Neural progenitor cell (in vitro differentiated cells): ENCODE measurements at regions not wholly inside any gene's neighbourhood (a gene's known extent, or its start where the extent isn't known, plus 50 kb on each side); places are given as distances from the start of the nearest gene placed in this dataset.

ENCODE experiments used
- DNase-seq: peaks from one replicate; pipeline ENCODE4 v3.0.0-alpha.2; 2016; ENCODE audit warnings: low spot score
- H2AFZ ChIP-seq: fragments of 200-600 bp; sonication (generic); replicated peaks from 2 replicates; pipeline ENCODE4 v1.6.1; 2016; ENCODE audit warnings: antibody characterized with exemption
- H3F3A ChIP-seq: fragments of 200-600 bp; sonication (generic); 2 replicates; pipeline ENCODE4 v1.6.1; 2016; ENCODE audit warnings: antibody characterized with exemption, low read depth
- H3K27ac ChIP-seq: fragments of 200-600 bp; sonication (generic); 2 replicates; pipeline ENCODE4 v1.5.1; 2016; ENCODE audit warnings: mild to moderate bottlenecking
- H3K27me3 ChIP-seq: fragments of 200-600 bp; sonication (generic); 2 replicates; pipeline ENCODE4 v1.6.1; 2016; ENCODE audit warnings: mild to moderate bottlenecking, moderate library complexity
- H3K36me3 ChIP-seq: fragments of 200-600 bp; sonication (generic); 2 replicates; pipeline ENCODE4 v1.5.1; 2016
- H3K4me1 ChIP-seq: fragments of 200-600 bp; sonication (generic); 2 replicates; pipeline ENCODE4 v1.6.1; 2016; ENCODE audit warnings: mixed run types
- H3K4me2 ChIP-seq: fragments of 200-600 bp; sonication (generic); 2 replicates; pipeline ENCODE4 v1.6.1; 2016
- H3K4me3 ChIP-seq: fragments of 200-600 bp; sonication (generic); 2 replicates; pipeline ENCODE4 v1.5.1; 2016
- H3K79me2 ChIP-seq: fragments of 200-600 bp; sonication (generic); 2 replicates; pipeline ENCODE4 v1.6.1; 2016; ENCODE audit warnings: low read depth
- H3K9ac ChIP-seq: fragments of 200-600 bp; sonication (generic); 2 replicates; pipeline ENCODE4 v1.6.1; 2016
- H3K9me3 ChIP-seq: fragments of 200-600 bp; sonication (generic); 2 replicates; pipeline ENCODE4 v1.5.1; 2016; ENCODE audit warnings: low read depth
- H4K20me1 ChIP-seq: fragments of 200-600 bp; sonication (generic); 2 replicates; pipeline ENCODE4 v1.6.1; 2016; ENCODE audit warnings: low read depth
- H3K27ac Mint-ChIP-seq: 3 replicates; pipeline ENCODE4 v1.8.0; 2021; ENCODE audit warnings: mixed read lengths
- H3K27me3 Mint-ChIP-seq: 2 replicates; pipeline ENCODE4 v1.8.0; 2022; ENCODE audit warnings: low read depth, mild to moderate bottlenecking, inconsistent platforms, moderate library complexity, mixed read lengths; ENCODE audit not compliant: insufficient read depth
- H3K36me3 Mint-ChIP-seq: 3 replicates; pipeline ENCODE4 v1.8.0; 2021; ENCODE audit warnings: mixed read lengths
- H3K4me1 Mint-ChIP-seq: 3 replicates; pipeline ENCODE4 v1.8.0; 2021; ENCODE audit warnings: mixed read lengths
- H3K4me3 Mint-ChIP-seq: 3 replicates; pipeline ENCODE4 v1.8.0; 2021; ENCODE audit warnings: mild to moderate bottlenecking, moderate library complexity, mixed read lengths
- H3K9me3 Mint-ChIP-seq: 3 replicates; pipeline ENCODE4 v1.8.0; 2020; ENCODE audit warnings: mixed read lengths
- CTCF ChIP-seq: fragments of 200-600 bp; sonication (generic); IDR thresholded peaks from 2 replicates; pipeline ENCODE4 v1.5.1; 2017; ENCODE audit warnings: antibody characterized with exemption, mild to moderate bottlenecking
- EZH2 ChIP-seq: fragments of 200-600 bp; sonication (generic); IDR thresholded peaks from 2 replicates; pipeline ENCODE4 v1.6.1; 2017; ENCODE audit warnings: antibody characterized with exemption, mild to moderate bottlenecking, moderate library complexity
- EZH2phosphoT487 ChIP-seq: fragments of 200-600 bp; sonication (generic); IDR thresholded peaks from 2 replicates; pipeline ENCODE4 v1.6.1; 2017; ENCODE audit warnings: antibody characterized with exemption

GRCh38 chr16:80367037-80367658 lies 173.6 kb upstream of the DYNLRB2 start:
- Mint-ChIP-seq H3K4me3 (no peak overlapping the region), H3K4me1 (peaks cover 31% of the 10 kb centered on the region), H3K27ac (peak overlapping the region; percentile 39), H3K27me3 (no peaks in the 10 kb centered on the region), H3K36me3 (no peaks in the 10 kb centered on the region), H3K9me3 (no peaks in the 10 kb centered on the region)
- Histone ChIP-seq H3K27me3 (no peaks in the 10 kb centered on the region), H3K4me1 (peaks cover 40% of the 10 kb centered on the region), H3K79me2 (no peaks in the 10 kb centered on the region), H3F3A (peaks cover 19% of the 10 kb centered on the region), H3K27ac (no peak overlapping the region), H3K4me2 (peak overlapping the region; percentile 29), H3K36me3 (no peaks in the 10 kb centered on the region), H3K9ac (no peak overlapping the region), H3K9me3 (no peaks in the 10 kb centered on the region), H4K20me1 (no peaks in the 10 kb centered on the region), H3K4me3 (no peak overlapping the region), H2AFZ (no peak overlapping the region)
- TF ChIP-seq CTCF = no peak
- no peak for TF ChIP-seq EZH2
- TF ChIP-seq EZH2phosphoT487 = no peak
- no peak for DNase-seq

GRCh38 chr16:80366023-80366422 lies 174.8 kb upstream of the DYNLRB2 start:
- Histone ChIP-seq H2AFZ (no peak overlapping the region), H3K36me3 (no peaks in the 10 kb centered on the region), H3K79me2 (no peaks in the 10 kb centered on the region), H3K9me3 (no peaks in the 10 kb centered on the region), H3K27me3 (no peaks in the 10 kb centered on the region), H4K20me1 (no peaks in the 10 kb centered on the region), H3K4me3 (no peak overlapping the region), H3K4me2 (no peak overlapping the region), H3K4me1 (peaks cover 43% of the 10 kb centered on the region), H3F3A (peaks cover 14% of the 10 kb centered on the region), H3K9ac (no peak overlapping the region), H3K27ac (no peak overlapping the region)
- no peaks in the 10 kb centered on the region for H3K36me3 Mint-ChIP-seq
- H3K27ac Mint-ChIP-seq = no peak overlapping the region
- peaks cover 2% of the 10 kb centered on the region for H3K27me3 Mint-ChIP-seq
- DNase-seq = no peak
- no peaks in the 10 kb centered on the region for H3K9me3 Mint-ChIP-seq
- no peak for TF ChIP-seq EZH2phosphoT487
- no peak for TF ChIP-seq EZH2
- no peak for TF ChIP-seq CTCF
- peaks cover 41% of the 10 kb centered on the region for H3K4me1 Mint-ChIP-seq
- H3K4me3 Mint-ChIP-seq = no peak overlapping the region

- H3K4me2 ChIP-seq = no peak overlapping the region
- TF ChIP-seq EZH2 (no peak), CTCF (no peak), EZH2phosphoT487 (no peak)
- no peak overlapping the region for H3K4me3 ChIP-seq
- peaks cover 30% of the 10 kb centered on the region for H3K4me1 ChIP-seq
- Mint-ChIP-seq H3K27me3 (peaks cover 7% of the 10 kb centered on the region), H3K4me3 (no peak overlapping the region), H3K36me3 (no peaks in the 10 kb centered on the region), H3K4me1 (peaks cover 33% of the 10 kb centered on the region), H3K9me3 (no peaks in the 10 kb centered on the region), H3K27ac (peak overlapping the region; percentile 61)
- peaks cover 8% of the 10 kb centered on the region for H3F3A ChIP-seq
- no peaks in the 10 kb centered on the region for H3K27me3 ChIP-seq
- no peak overlapping the region for H3K9ac ChIP-seq
- no peak for DNase-seq
- H4K20me1 ChIP-seq = no peaks in the 10 kb centered on the region
- no peak overlapping the region for H2AFZ ChIP-seq
- no peaks in the 10 kb centered on the region for H3K9me3 ChIP-seq
- H3K79me2 ChIP-seq = no peaks in the 10 kb centered on the region
- H3K36me3 ChIP-seq = no peaks in the 10 kb centered on the region
- no peak overlapping the region for H3K27ac ChIP-seq
Measured at GRCh38 chr16:80362816-80363215, 178.0 kb upstream of the DYNLRB2 start.
